ENCODE measurements at regions not wholly inside any gene's neighbourhood (a gene's known extent, or its start where the extent isn't known, plus 50 kb on each side); places are given as distances from the start of the nearest gene placed in this dataset.

- no peak for DNase-seq
These were observed 53.1 kb upstream of the TRIM67 start for GRCh38 chr1:231108516-231109302.

- DNase-seq: no peak
These were observed 54.1 kb upstream of the TRIM67 start for GRCh38 chr1:231107600-231108326.

- DNase-seq: no peak
These were observed 54.7 kb upstream of the TRIM67 start for GRCh38 chr1:231107151-231107550.

- no peak for DNase-seq
These were observed 55.5 kb upstream of the TRIM67 start for GRCh38 chr1:231106347-231106746.

- DNase-seq: no peak
These were observed 56.9 kb upstream of the TRIM67 start for GRCh38 chr1:231104917-231105316.

GRCh38 chr1:231103961-231104360 lies 57.9 kb upstream of the TRIM67 start:
- no peak for DNase-seq

- no peak for DNase-seq
These were observed 60.1 kb upstream of the FAM89A start for GRCh38 chr1:231099996-231100767.

DNA sequence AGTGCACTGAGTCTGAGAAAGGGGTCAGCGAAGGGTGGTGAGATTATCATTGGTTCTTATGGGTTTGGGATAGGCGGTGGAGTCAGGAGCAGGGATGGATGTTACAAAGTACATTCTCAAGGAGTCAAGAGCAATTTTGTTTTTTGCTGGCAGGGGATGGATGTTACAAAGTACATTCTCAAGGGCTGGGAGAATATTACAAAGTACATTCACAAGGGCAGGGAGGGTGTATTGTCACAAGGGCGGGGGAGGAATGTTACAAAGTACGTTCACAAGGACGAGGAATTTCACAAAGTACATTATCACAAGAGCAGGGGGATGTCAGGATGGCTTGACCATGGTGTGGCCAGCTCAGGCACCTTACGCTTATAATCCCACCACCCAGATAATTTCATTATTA lies 59.3 kb upstream of the FAM89A start:
- DNase-seq: no peak

DNA sequence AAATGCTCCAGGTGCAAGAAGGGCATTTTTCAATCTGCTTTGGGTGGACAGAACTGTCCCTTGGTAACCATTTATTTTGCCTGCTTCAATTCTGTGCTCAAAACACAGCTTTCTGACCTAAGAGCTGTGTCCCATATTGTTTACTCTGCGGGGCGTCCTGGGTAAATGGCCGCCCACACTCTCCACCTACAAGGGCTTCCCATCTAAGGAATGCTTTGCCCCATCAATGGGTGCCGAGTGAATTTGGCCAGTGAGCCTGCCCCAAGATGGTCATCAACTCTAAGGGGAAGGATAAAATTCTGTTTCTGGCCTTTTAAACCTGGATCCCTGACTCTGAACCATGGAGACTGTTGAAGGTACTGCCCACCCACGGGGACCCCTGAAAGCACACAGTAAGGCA lies 55.5 kb upstream of the FAM89A start:
- DNase-seq: no peak

GRCh38 chr1:231094421-231094820 lies 54.4 kb upstream of the FAM89A start:
- no peak for DNase-seq

GRCh38 chr1:231093156-231093922 lies 53.3 kb upstream of the FAM89A start:
- DNase-seq: peak; percentile 30 to 40

DNA sequence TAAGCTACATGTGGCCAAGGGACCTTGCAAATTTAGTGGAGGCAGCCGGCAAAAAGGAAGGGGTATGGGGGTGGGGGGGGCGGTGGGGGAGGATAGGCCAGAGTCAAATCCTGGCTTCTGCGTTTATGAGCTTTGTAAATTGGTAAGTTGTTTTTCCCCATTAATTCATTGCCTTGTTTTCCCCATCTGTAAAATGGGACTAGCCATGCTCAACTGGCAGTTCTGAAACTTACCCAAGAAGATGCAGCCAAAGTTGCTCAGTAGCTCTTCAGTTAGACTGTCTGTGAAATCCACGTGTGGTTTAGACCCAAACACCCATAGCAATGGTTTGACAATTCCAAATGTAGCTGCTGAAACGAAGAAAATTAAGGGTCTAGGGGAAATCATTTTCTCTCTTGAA lies 52.3 kb upstream of the FAM89A start:
- DNase-seq: no peak

GRCh38 chr1:231091831-231092301 lies 51.8 kb upstream of the FAM89A start:
- no peak for DNase-seq

GRCh38 chr1:231091415-231091814 lies 51.4 kb upstream of the FAM89A start:
- no peak for DNase-seq
